ENCODE measurements at regions not wholly inside any gene's neighbourhood (a gene's known extent, or its start where the extent isn't known, plus 50 kb on each side); places are given as distances from the start of the nearest gene placed in this dataset.

DNA sequence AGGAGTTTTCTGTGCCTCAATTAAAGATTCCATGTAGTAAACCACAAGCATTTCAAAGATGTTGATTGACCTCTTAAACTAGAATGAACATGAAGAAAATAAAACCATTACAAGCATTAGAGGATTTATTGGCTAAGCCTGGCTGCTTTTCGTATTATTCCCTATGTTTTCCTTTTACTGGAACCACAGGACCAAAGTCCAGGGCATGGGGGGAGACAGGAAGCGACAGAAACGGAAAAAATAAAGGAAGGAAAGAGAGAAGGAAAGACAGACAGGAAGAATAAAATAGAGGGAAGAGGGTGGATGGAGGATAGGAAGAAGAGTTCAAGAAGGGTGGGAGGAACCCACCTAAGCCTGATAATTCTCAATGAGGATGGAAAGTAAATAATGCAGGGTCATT is 169.9 kb downstream of the SHQ1 start:
- TF ChIP-seq, protein P1, sequence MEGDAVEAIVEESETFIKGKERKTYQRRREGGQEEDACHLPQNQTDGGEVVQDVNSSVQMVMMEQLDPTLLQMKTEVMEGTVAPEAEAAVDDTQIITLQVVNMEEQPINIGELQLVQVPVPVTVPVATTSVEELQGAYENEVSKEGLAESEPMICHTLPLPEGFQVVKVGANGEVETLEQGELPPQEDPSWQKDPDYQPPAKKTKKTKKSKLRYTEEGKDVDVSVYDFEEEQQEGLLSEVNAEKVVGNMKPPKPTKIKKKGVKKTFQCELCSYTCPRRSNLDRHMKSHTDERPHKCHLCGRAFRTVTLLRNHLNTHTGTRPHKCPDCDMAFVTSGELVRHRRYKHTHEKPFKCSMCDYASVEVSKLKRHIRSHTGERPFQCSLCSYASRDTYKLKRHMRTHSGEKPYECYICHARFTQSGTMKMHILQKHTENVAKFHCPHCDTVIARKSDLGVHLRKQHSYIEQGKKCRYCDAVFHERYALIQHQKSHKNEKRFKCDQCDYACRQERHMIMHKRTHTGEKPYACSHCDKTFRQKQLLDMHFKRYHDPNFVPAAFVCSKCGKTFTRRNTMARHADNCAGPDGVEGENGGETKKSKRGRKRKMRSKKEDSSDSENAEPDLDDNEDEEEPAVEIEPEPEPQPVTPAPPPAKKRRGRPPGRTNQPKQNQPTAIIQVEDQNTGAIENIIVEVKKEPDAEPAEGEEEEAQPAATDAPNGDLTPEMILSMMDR (IDR thresholded peaks at IDR 0.05; ENCODE audit: insufficient read depth, low read length, poor library complexity, severe bottlenecking) = no peak
- no peak for TF ChIP-seq EZH2phosphoT487 (conservative IDR thresholded peaks at IDR 0.05; ENCODE audit: low read length)

All from SU-DHL-6 (cell line).